NCI-H345 treated with DMSO at 0.1 percent for 48 hours (cell line): ENCODE measurements at regions not wholly inside any gene's neighbourhood (a gene's known extent, or its start where the extent isn't known, plus 50 kb on each side); places are given as distances from the start of the nearest gene placed in this dataset.
A peak's percentile ranks its signal among the peaks of the same experiment; 100 is the strongest.

Experiments used
- DNase-seq: peaks from one replicate; lab custom pipeline; 2025; ENCODE audit not compliant: unreplicated experiment; lab: John Stamatoyannopoulos, UW

DNA sequence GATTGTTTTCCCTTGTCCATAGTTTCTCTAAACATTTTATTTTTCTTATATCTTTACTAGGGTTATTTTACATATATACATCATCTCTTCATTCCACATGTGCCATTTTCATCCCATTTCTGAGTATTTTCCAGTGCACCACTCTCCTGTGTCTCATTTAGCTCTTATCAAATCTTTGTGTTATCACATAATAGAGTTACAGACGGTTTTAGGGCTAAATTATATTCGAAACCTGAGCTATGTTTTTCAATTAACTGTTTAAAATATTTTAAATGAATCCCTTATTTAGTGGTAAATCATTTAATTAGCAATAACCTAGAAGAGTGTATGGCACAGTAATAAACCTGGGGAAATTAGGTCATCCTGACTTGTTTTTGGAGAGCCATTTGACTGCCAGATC is 160.4 kb upstream of the DCN start:
- no peak for DNase-seq

DNA sequence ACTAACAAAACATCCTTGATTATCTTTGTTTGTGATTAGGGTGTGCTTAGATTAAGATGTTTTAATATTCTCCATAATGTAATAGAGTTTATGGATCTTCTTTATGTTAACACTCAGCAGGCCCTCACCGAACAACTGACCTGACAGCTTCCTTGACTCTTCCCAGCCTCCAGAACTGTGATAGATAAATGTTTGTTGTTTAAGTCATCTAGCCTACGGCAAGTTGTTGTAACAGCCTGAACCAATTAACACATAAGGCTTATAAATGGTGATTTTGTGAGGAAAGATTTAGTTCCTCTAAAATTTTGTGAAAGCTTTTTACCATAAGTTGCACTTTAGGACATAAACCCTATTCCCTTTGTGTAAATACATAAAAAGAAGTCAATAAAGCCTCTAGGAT is 156.5 kb upstream of the DCN start:
- no peak for DNase-seq

DNA sequence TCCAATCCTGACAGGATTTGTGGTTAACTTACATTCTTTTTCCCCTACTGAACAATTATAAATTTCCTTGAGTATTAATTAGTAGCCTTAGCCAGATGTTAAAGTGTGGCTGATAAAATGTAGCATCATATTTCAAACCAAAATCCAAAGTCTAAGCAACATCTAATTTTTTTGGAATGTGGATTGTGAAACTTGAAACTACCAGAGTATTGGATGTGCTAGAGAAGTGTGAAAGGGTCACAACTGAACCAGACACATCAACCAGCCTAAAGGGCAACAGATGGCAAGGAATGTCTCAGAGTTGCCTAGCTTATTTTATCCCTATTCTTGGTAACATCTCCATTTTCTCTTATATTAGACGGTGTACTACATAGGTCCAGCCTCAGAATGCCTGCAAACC is 153.1 kb upstream of the DCN start:
- DNase-seq = no peak

DNA sequence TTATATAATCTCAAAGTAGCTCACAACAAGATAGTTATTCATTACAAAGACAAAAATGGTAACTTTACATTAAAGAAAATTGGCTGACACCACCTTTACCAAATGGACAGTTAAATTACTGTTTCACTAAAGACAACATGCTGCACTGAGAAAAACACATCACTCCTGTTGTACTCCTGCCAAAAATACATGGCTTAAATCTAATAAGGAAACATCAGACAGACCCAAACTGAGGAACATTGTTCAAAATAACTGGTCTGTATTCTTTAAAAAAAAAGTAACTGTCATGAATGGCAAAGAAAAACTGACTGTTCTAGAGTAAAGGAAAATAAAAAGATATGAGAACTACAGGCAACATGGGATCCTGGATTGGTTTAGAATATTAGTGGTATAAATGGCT is 151.3 kb upstream of the DCN start:
- DNase-seq = no peak

DNA sequence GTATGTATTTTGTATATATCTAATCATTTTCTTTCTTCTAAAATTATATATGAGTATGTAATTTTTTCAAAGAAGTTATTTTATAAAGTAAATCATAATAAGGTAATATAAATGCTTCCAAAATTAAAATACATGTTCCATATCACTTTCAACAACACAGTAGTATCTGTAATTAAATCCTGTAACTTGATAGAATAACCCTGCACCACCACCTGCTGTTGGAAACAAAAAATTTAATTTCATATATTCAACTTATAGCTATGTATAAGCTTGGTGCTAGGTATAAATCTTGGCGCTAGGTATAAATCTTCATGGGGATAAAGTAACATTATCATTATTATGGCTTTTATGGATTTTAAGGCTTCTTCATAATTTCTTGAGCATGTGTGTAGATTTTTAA is 149.7 kb upstream of the DCN start:
- DNase-seq = no peak

DNA sequence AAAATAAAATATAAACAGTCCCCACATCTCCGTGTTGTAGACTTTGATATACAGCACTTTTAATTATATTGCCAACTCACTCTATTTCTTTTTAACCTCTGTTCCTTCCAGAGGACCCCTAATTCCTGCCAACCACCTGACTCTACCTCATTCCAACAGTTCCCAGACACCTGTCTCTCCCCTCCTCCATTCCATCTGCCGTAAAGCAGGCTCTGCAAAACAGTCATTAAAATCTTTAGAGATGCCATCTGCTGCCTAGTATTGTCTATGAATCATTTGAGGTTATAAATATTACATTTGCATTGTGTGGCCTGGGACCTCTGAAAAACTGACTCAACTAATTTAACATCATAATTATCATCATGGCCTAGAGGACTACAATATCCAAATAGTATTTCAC is 148.8 kb upstream of the DCN start:
- DNase-seq = no peak

DNA sequence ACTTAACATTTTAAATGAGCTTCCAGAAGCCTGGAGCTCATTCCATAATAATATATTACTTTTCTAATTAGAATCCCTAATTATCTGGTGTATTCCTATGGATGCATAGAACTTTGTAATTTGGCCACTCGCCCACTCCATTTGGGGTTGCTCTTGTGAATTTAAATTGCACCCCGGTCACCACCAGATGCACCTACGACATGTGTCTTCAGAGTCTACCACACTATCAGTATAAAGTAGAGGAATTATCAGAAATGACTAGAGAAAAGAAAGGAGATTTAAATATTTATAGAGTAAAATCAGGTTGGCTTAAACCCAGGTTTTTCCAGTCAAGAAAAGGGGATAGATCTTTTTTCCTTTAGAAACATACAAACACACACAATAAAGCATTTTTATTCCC is 145.8 kb upstream of the DCN start:
- DNase-seq = no peak

DNA sequence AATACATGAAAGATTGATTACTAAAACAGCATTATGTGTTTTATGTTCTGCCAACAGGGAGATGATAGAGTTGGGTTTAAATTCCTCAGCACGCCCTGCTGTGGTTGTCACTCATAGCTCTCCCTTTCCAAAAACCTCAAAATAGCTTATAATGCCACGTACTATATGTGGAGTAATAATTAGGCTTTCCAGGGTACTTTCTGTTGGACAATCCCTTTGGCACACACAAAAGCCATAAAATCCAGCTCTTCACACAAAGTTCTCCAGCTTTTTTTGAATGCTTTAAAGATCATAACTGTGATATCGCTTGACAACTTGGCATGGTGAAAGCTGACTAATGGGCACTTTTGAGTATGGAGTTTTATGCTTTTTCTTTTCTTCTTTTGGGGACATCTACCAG is 145.3 kb upstream of the DCN start:
- no peak for DNase-seq

DNA sequence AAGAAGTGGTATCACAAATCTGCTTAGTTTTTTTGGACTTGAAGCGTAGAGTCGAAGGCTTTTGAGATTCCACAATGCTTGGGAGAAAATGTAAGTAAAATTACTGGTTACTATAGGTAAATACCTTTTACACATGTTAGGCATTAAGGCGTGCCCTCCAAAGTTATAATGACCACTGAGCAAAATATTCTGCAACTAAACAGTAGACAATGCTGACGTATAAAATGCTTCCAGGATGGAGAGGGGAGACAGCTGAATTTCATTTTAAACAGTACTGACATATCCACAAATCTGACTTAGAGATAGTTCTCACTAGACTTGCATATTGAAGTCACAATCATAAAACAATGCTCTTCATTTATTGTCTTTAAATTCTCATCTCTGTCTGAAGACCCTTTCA is 144.5 kb upstream of the DCN start:
- DNase-seq = no peak

DNA sequence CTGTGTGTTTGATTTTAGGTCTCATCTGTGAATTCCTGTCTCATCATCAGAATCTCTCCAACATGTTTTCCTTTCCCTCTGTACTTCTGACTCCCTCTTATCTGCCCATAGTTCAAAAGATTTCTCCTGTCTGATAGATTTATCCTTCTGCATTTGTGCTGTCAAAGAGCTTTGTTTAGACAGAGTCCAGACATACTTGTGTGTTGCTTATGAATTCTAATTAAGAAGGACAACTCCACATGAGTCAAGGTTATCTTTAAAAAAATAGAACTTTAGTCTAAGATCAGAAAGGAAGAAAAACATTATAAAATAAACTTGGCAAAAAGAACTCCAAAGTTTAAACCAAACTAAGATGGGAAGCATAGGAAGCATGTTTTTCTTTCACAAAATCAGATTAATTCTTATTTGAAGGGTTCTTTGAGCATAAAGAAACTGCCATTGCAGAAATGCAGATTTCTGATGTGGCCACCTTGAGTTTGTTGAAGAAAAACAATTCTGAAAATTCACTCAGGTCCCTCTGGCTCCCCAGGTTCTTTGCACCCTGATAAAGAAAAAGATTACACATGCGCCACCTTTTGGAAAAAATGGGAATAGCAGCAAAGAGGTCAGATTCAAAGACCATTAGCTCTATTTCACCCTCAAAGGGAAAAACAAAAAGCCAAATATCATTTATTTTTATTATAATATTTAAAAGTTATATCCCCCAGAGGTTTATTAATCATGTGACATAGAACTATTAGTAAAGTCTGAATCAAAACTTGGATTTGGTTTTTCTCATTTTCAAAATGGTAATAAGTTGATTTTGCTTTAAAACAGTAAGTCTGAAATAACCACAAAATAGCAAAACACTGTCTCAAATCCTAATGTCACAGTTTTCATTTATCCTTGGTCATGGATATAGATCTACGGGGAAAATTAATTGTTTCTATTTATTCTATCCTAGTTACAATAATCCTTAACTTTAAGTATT is 143.7 kb upstream of the DCN start:
- peak; percentile 10 for DNase-seq

DNA sequence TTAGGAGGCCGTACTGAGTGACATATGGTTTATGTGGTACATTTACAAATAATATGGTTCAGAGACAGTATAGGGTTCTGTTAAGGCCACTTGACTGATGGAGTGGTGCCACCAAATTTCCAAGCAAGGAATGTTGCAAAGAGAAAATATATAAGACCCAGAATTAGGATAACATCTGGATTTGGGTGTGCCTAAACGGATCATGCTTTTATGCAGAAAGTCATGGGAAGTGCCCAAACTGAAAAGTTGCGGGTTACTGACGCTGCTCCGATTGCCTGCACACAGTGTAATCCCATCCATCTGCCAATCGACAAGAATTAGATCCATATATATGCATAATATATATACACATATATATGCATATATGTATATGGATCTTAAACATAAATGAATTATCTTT is 138.4 kb upstream of the DCN start:
- DNase-seq = no peak

DNA sequence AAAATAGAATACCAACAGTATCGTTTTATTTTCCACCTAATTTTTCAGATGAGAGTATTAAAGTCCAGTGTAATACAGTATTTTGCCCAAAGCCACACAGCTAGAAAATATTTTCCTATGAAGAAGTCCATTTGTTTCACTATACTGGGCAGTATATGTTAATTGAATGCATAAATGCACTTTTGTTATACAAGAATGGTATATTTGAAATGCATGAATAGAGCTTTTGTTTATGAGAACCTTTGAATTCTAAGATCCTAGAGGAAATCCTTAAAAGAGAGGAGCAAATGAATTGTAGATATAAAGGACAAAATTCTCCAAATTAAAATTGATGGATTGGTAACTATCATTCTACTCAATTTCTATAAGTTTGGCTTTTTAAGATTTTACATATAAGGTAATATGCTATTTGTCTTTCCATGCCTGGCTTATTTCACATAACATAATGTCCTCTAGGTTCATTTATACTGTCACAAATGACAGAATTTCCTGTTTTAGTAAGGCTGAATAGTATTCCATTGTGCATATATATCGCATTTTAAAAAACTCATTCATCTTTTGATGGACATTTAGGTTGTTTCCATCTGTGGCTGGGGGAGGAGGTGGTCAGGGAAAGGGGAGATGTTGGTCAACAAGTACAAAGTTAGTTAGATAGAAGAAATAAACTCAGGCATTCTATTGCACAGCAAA is 136.6 kb upstream of the DCN start:
- no peak for DNase-seq

DNA sequence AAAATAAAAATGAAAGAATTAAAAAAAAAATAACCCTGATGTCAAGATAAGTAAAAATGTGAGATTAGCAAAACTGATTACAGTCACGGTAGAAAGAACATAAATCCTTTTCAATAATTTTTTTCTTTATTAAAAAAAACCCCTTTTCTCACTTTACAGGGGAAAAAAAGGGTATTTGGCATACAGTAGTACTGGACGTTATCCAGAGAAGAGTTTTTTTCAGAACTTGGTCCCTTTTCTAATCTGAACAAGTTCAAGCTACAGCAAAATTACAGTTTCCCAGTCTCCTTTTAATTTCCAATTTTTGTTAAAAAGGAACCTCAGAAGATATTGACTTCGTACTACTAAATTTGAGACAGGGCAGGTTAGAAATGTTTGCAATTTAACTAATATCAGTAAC is 134.7 kb upstream of the DCN start:
- DNase-seq = no peak

DNA sequence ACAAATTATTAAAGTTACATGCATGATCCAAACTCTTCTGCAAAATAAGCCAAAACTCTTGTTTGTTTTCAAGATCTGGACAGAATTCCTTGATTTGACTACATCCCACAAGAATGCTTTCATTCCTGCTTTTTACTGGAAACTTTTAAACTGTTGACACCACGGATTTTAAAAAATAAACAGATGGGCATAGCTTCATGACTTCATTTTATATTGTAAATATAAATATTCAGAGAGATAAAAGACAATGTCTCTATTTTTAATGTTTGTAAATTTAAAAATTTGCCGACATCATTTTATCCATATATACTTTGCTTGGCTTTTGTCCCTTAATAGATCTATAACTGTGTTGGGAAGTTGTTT is 134.3 kb upstream of the DCN start:
- no peak for DNase-seq

DNA sequence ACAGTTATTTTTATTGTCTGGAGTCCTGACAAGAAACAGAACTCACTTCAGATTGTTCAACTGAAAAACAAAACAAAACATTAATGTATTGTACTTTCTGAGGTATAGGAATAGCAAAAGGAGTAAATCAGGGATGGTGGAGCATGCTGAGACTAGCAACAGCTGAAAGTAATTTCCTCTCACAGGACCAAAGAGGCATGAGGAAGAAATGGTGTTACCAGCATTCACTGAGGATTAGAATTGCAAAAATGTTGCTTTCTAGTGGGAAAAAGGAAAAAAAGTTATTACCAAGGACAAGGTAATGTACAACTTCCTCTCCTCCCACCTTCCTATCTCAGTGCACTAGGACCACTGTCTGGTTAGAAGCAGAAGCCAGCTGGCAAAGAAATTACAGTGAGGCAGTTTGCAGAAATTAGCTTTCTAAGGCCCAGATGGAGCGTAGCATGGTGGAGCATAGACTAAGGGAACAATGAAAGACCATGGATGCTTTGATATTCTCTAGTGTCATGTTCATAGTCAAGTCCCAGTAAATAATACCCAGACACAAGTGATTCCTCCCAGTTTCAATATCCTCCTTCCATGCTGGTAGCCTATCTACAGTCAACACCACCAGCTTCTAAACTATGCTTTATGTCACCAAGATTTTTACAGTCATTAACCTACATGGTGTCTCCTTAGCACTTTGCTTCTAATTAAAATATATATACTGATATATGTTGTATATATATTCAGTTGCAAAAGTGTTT is 133.7 kb upstream of the DCN start:
- DNase-seq = no peak

DNA sequence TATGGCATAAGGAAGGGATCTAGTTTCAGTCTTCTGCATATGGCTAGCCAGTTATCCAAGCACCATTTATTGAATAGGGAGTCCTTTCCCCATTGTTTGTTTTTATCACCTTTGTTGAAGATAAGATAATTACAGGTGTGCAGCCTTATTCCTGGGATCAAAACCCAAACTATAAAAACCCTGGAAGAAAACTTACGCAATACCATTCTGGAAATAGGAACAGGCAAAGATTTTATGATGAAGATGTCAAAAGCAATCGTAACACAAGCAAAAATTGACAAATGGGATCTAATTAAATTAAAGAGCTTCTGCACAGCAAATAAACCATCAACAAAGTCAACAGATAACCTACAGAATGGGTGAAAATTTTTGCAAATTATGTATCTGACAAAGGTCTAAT is 128.5 kb upstream of the DCN start:
- DNase-seq = no peak

DNA sequence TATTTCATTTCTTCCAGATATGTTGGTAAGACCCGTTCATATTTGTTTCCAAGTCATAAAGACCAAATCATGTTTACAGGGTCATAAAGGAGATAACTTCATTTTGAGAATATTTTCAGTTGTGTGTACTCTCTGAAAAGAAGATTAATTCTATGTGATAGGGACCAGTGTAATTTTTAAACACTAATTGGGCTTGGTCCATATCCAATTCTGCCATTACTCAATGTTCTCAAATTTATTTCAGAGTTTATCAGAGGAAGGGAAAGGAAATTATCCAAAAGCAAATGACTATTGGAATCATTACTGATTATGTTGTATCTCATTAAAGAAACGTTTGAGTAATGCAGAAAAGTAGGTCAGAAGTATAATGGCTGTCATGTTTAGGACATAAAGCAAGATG is 126.8 kb upstream of the DCN start:
- no peak for DNase-seq

DNA sequence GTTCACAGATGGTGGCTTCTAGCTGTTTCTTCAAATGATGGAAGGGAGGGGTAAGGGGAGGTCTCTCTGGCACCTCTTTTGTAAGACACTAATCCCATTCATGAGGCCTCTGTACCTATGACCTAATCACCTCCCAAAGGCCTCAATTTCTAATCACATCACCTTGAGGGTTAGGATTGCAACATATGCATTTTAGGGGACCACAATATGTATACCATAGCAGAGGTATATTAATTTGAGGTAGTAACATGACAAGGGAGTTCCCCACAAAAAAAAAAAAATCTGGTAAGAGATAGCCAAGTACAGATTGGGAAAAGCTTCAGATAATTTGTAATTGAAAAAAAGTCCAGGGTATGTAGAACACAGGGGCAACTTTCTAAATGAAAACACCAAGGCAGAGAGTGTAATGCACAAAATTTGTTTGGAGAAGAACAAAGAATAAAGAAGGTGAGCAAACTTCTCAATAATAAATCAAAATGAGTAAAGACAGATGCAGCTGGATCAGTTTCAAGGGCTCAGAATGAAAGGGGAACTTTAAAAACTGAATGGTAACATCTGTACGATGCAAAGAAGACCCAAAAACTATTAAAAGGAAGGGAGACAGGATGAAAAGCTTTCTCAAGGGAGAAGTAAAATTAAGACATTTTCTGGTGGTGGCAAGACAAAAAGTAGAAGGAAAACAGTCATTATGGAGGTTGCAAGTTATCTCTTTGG is 125.5 kb upstream of the DCN start:
- DNase-seq = no peak

DNA sequence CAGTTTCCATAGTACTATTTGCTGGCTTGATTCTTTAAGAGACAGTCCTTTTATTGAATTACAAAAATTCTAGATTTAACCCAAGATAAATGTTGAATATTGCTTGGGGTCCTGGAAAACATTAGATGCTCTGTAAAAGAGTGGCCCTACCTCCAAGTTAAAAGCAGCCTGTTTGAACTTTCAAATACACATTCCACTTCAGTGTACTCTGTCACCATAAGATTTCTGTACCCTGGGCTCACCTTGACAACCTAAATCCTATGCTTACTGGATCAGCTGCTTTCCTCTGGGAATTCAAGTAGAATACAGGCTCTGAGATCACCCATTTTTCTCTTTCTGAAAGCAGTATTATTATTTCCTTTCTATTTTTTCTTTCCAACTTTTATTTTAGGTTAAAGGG is 107.7 kb upstream of the DCN start:
- DNase-seq = no peak

DNA sequence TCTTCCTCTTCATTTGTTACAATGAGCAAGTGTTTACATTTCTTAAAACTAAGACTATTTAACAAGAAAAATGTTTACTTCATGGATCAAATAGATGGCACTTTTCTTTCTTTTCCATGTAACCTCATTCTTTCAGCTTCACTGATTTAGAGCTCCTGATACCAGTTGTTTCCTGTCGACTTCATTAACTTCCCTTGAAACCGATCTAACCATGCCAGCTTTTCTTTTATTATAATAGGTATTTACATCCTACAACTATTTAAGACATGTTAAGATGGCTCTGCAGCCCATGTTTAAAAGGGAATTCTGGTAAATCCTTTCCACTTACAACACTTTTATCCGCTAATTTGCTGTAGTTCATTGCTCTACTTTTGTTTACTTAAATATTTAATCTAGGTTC is 107.3 kb upstream of the DCN start:
- no peak for DNase-seq

DNA sequence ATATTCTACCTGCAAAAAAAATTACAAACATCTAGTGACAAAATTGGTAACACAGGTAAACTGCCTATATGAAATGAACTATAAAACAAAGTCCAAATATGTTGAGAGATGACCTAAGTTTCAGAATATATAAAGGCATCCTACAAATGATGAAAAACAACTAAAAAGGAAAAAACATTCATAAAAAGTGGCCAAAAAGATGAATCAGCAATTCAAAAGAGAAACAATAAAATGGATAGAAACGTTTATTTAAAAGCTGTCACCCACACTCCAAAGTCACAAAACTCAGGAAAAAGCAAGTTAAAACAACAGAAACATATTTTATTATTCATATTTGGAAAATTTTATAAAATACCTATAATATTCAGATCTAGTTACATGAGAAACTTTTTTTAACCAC is 106.5 kb upstream of the DCN start:
- no peak for DNase-seq
